BJ (cell line): ENCODE measurements at regions not wholly inside any gene's neighbourhood (a gene's known extent, or its start where the extent isn't known, plus 50 kb on each side); places are given as distances from the start of the nearest gene placed in this dataset.
"Not testable (repeated sequence)": the region's sequence is repeated elsewhere in the genome, so short reads cannot be mapped to it uniquely, and the experiment has no call there.

Experiments
- CTCF ChIA-PET: fragments of 350-600 bp; formaldehyde crosslinking; extraction: SDS; loops from one replicate; lab custom pipeline; 2021; ENCODE audit warnings: antibody characterized with exemption, inconsistent platforms; lab: Yijun Ruan, JAX
- POLR2A ChIA-PET: fragments of 300-600 bp; sonication (Branson Sonifier 250); formaldehyde crosslinking; extraction: SDS; loops from one replicate; lab custom pipeline; 2021; ENCODE audit warnings: antibody characterized with exemption; lab: Charles Lee
- DNase-seq: peaks from one replicate; pipeline ENCODE4 v3.0.0-alpha.2; 2011; ENCODE audit warnings: low read depth
- H3K27me3 ChIP-seq: 2 replicates; pipeline ENCODE4 v1.6.0; 2011; ENCODE audit warnings: low read length; ENCODE audit not compliant: control insufficient read depth, insufficient read depth
- H3K36me3 ChIP-seq: 2 replicates; pipeline ENCODE4 v1.5.1; 2011; ENCODE audit warnings: low read length; ENCODE audit not compliant: control insufficient read depth, insufficient read depth
- H3K4me3 ChIP-seq: 2 replicates; pipeline ENCODE4 v1.5.1; 2011; ENCODE audit warnings: low read depth, mild to moderate bottlenecking, control low read depth, low read length
- TF ChIP-seq, protein P1 (sequence below): IDR thresholded peaks from 2 replicates; pipeline ENCODE4 v1.5.1; 2011; ENCODE audit warnings: low read depth, mild to moderate bottlenecking, control low read depth, inconsistent platforms, low read length, moderate library complexity; ENCODE audit not compliant: insufficient read depth

DNA sequence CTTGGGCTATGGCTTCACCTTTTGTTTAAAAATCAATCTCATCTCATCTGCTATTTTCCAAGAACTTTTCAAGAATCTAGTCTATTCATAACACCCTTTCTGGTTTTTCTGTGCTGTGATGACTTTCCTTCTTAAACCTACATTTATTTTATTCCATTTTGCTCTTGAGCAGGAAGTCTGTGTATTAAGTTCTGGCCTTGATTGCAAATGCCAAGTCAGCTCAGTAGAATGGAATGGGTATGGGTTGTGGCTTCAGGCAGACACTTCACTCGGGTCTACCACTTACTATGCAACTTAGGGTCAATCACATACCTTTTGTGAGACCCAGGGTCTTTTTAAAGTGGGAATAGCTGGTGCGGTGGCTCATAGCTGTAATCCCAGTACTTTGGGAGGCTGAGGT, 522.3 kb downstream of the TRIML1 start:
- Histone ChIP-seq H3K27me3 (no peaks in the 10 kb centered on the region), H3K4me3 (no peak overlapping the region), H3K36me3 (no peaks in the 10 kb centered on the region)
- DNase-seq: no peak
- ChIA-PET POLR2A (no interaction called here), CTCF (no interaction called here)
- TF ChIP-seq, protein P1, sequence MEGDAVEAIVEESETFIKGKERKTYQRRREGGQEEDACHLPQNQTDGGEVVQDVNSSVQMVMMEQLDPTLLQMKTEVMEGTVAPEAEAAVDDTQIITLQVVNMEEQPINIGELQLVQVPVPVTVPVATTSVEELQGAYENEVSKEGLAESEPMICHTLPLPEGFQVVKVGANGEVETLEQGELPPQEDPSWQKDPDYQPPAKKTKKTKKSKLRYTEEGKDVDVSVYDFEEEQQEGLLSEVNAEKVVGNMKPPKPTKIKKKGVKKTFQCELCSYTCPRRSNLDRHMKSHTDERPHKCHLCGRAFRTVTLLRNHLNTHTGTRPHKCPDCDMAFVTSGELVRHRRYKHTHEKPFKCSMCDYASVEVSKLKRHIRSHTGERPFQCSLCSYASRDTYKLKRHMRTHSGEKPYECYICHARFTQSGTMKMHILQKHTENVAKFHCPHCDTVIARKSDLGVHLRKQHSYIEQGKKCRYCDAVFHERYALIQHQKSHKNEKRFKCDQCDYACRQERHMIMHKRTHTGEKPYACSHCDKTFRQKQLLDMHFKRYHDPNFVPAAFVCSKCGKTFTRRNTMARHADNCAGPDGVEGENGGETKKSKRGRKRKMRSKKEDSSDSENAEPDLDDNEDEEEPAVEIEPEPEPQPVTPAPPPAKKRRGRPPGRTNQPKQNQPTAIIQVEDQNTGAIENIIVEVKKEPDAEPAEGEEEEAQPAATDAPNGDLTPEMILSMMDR: no peak

DNA sequence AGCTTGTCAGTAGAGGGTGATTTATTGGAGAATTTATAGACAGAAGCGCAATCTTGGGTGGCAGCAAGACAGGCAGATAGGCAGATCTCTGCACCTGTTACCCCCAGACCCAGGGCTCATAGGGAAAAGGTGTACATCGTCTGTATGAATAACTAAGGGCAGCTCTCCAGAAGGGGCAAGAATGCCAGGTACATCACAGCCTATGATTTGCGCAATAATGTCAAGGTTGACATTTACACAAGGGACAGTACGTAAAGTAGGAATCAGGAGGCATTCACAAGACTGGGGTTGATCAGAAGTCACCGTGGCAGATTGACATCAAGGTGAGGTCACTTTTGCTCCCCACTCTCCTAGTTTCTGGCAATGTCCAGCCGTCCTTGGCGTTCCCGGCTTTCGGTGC, 524.1 kb downstream of the TRIML1 start:
- H3K4me3 ChIP-seq: no peak overlapping the region
- no peaks in the 10 kb centered on the region for H3K36me3 ChIP-seq
- TF ChIP-seq, protein P1: no peak
- CTCF ChIA-PET: no interaction called here
- DNase-seq: no peak
- no peaks in the 10 kb centered on the region for H3K27me3 ChIP-seq
- POLR2A ChIA-PET: no interaction called here

DNA sequence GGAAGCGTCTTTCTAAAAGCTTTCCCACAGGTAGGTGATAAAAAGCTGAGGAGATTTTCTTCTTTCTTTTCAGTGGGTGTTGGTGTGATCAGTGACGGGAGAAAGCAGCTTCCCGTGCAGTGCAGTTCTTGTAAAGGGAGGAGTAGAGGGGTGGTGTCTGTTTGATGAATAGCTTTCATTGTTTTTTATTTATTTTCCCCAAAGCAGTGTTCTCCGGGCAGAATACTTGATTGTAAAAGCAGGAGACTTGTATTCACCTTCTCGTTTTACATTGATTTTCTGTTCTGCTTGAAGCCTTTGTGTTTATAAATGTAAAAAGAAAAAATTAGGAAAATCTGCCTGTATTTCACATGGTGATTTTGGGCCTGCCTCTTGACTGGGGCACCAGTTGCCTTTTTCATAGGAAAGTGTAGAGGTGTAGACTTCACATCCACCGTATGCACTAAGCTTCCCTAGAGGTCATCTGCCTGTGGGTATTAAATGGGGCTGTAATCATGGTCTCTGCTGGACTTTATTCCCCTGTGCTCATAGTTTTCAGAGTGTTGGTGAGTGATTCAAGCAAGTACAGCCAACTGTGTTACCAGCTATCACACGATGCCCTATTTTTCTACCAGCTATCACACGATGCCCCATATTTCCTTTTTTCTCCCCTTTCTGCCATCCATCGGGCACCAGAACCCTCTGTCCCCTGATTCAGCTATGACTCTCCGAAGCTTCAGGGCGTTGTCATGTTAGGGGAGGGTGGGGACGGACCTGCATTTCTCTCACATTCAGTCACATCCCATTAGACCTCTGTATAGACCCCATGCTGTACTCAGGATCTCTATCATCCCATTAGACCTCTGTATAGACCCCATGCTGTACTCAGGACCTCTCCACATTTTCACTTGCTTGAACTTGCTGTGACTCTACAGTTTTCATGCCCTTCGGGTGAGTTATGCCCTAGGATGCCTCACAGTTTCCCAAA, 526.5 kb downstream of the TRIML1 start:
- POLR2A ChIA-PET: no interaction called here
- DNase-seq: no peak
- CTCF ChIA-PET: interaction anchor here (0.7 kb wide), 1 partner anchor 243 kb away, joined by 3 read pairs; no protein-coding TSS in a partner anchor

DNA sequence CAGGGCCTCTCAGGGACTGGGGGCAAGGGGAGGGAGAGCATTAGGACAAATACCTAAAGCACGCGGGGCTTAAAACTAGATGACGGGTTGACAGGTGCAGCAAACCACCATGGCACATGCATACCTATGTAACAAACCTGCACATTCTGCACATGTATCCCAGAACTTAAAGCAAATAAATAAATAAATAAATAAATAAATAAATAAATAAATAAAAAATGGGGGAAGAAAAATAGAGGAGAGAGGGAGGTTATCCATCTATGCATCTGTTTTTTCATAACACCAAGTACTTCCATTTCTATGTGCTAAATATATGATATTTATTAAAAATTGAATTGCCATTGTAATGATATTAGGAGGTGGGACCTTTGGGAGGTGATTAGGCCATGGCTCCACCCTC, 539.5 kb downstream of the TRIML1 start:
- POLR2A ChIA-PET, H3K36me3 ChIP-seq, H3K27me3 ChIP-seq, H3K4me3 ChIP-seq, CTCF ChIA-PET, DNase-seq: not testable (repeated sequence)

More for the DNA sequence above, 526.5 kb downstream of the TRIML1 start:
- Histone ChIP-seq H3K36me3 (no peaks in the 10 kb centered on the region), H3K4me3 (no peak overlapping the region), H3K27me3 (no peaks in the 10 kb centered on the region)
- TF ChIP-seq, protein P1: no peak

DNA sequence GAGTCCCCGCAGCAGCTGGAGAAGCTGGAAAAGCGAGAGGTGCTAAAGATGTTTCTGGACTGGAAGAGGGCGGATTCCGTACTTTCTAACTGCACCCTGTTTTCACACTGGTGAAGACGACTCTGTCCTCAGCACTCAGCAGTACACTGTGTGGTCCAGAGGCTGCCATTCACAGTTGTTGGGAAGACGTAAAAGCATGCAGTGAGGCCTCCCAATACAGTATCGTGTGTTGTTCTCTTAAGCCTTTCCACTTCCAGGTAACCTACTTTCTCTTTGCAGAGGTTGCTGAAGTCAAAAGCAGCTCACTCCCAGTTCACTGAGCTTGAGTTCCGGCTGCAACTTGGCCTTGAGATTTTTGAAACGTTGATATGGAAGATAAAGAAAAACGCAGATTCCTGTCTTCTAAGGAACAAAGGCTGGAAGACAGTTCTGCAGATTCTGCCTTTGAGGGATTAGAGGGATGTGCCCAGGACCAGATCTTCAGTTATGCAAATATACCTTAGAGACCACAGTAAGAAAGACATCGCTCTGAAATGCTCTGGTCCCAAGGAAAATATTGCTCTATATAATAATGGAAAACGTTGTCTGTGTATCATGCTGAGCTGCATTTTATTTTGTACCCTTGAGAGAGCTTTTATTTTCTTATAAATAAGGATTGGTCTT, 540.9 kb downstream of the TRIML1 start:
- CTCF ChIA-PET: no interaction called here
- Histone ChIP-seq H3K36me3 (no peaks in the 10 kb centered on the region), H3K27me3 (no peaks in the 10 kb centered on the region), H3K4me3 (no peak overlapping the region)
- TF ChIP-seq, protein P1: no peak
- POLR2A ChIA-PET: no interaction called here
- DNase-seq: no peak
